Panc1 (cell line): ENCODE measurements at regions not wholly inside any gene's neighbourhood (a gene's known extent, or its start where the extent isn't known, plus 50 kb on each side); places are given as distances from the start of the nearest gene placed in this dataset.

Experiments
- POLR2AphosphoS5 ChIP-seq: IDR thresholded peaks from 2 replicates; pipeline ENCODE4 v1.6.1; 2012; ENCODE audit warnings: mild to moderate bottlenecking, low read depth, low read length, moderate library complexity
- SIN3A ChIP-seq: IDR thresholded peaks from 2 replicates; pipeline ENCODE4 v1.6.1; 2012; ENCODE audit warnings: low read depth, mild to moderate bottlenecking, low read length, moderate library complexity, borderline replicate concordance; ENCODE audit not compliant: insufficient read depth
- TCF7L2 ChIP-seq: IDR thresholded peaks from 2 replicates; pipeline ENCODE4 v1.6.1; 2011; ENCODE audit warnings: mild to moderate bottlenecking, low read depth, low read length, inconsistent platforms
- TF ChIP-seq, protein P1 (sequence below): fragments of 450-650 bp; IDR thresholded peaks from 2 replicates; pipeline ENCODE4 v1.5.1; 2017; ENCODE audit warnings: mild to moderate bottlenecking
- TF ChIP-seq, protein P2 (sequence below), 2 experiments: IDR thresholded peaks; 2 replicates each; pipeline ENCODE4 v1.6.1; 2011 to 2012; ENCODE audit warnings: low read depth in 2 of 2, control low read depth in 1 of 2, low read length in 1 of 2, mild to moderate bottlenecking in 1 of 2, moderate library complexity in 1 of 2; ENCODE audit not compliant: insufficient read depth in 1 of 2

DNA sequence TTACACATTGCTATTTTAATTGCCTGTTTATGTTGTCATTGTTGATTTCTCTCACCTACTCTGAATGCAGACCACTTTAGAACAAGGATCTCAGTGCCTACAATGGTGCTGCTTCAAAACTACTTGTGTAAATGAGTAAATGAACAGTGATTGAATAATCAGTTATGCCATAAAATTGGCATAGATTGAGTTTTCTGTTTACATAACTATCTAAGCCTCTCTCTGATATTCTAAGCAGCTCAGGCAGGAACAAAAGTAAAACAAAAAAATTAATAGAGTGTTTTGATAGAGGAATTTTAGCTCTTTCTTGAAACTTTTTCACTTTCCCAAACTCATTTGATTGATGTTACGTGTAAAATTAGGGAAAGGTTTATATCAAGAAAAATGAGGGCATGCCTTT, 232.3 kb upstream of the KITLG start:
- TF ChIP-seq SIN3A = no peak
- TF ChIP-seq, protein P1, sequence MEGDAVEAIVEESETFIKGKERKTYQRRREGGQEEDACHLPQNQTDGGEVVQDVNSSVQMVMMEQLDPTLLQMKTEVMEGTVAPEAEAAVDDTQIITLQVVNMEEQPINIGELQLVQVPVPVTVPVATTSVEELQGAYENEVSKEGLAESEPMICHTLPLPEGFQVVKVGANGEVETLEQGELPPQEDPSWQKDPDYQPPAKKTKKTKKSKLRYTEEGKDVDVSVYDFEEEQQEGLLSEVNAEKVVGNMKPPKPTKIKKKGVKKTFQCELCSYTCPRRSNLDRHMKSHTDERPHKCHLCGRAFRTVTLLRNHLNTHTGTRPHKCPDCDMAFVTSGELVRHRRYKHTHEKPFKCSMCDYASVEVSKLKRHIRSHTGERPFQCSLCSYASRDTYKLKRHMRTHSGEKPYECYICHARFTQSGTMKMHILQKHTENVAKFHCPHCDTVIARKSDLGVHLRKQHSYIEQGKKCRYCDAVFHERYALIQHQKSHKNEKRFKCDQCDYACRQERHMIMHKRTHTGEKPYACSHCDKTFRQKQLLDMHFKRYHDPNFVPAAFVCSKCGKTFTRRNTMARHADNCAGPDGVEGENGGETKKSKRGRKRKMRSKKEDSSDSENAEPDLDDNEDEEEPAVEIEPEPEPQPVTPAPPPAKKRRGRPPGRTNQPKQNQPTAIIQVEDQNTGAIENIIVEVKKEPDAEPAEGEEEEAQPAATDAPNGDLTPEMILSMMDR = no peak
- TF ChIP-seq TCF7L2 = no peak
- TF ChIP-seq, protein P2, sequence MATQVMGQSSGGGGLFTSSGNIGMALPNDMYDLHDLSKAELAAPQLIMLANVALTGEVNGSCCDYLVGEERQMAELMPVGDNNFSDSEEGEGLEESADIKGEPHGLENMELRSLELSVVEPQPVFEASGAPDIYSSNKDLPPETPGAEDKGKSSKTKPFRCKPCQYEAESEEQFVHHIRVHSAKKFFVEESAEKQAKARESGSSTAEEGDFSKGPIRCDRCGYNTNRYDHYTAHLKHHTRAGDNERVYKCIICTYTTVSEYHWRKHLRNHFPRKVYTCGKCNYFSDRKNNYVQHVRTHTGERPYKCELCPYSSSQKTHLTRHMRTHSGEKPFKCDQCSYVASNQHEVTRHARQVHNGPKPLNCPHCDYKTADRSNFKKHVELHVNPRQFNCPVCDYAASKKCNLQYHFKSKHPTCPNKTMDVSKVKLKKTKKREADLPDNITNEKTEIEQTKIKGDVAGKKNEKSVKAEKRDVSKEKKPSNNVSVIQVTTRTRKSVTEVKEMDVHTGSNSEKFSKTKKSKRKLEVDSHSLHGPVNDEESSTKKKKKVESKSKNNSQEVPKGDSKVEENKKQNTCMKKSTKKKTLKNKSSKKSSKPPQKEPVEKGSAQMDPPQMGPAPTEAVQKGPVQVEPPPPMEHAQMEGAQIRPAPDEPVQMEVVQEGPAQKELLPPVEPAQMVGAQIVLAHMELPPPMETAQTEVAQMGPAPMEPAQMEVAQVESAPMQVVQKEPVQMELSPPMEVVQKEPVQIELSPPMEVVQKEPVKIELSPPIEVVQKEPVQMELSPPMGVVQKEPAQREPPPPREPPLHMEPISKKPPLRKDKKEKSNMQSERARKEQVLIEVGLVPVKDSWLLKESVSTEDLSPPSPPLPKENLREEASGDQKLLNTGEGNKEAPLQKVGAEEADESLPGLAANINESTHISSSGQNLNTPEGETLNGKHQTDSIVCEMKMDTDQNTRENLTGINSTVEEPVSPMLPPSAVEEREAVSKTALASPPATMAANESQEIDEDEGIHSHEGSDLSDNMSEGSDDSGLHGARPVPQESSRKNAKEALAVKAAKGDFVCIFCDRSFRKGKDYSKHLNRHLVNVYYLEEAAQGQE (IDR thresholded peaks at IDR 0.05; ENCODE audit: insufficient read depth in 1 of 2, low read depth in 2 of 2, low read length in 1 of 2) = no peak
- TF ChIP-seq POLR2AphosphoS5 = no peak
